Activated CD4-positive, alpha-beta T cell treated with anti-CD3 and anti-CD28 coated beads, Interleukin-10, Interleukin-2, amounts not matched to agents 100 ng/mL and 50 ng/mL, durations not matched to agents 16 hours and 8 hours (primary cell): ENCODE measurements at regions not wholly inside any gene's neighbourhood (a gene's known extent, or its start where the extent isn't known, plus 50 kb on each side); places are given as distances from the start of the nearest gene placed in this dataset.

Experiments used
- DNase-seq: peaks from one replicate; pipeline ENCODE4 v3.0.0-alpha.2; 2020

GRCh38 chr18:7492385-7492784 lies 74.7 kb upstream of the PTPRM start:
- no peak for DNase-seq

- DNase-seq, result no peak
These were observed 70.0 kb upstream of the PTPRM start for GRCh38 chr18:7497081-7497480.

- DNase-seq, result no peak
These were observed 56.0 kb upstream of the PTPRM start for GRCh38 chr18:7511106-7511505.

GRCh38 chr18:7512348-7512747 lies 54.8 kb upstream of the PTPRM start:
- DNase-seq, result no peak

- no peak for DNase-seq
These were observed 54.1 kb upstream of the PTPRM start for GRCh38 chr18:7512990-7513389.

GRCh38 chr18:7514796-7515440 lies 52.2 kb upstream of the PTPRM start:
- DNase-seq, result no peak

GRCh38 chr18:7516266-7517117 lies 50.6 kb upstream of the PTPRM start:
- no peak for DNase-seq
